Fibroblast of peridontal ligament (primary cell): ENCODE measurements at regions not wholly inside any gene's neighbourhood (a gene's known extent, or its start where the extent isn't known, plus 50 kb on each side); places are given as distances from the start of the nearest gene placed in this dataset.

Experiments
- DNase-seq: peaks from one replicate; pipeline ENCODE4 v3.0.0-alpha.2; 2010; ENCODE audit errors: extremely low read depth

DNA sequence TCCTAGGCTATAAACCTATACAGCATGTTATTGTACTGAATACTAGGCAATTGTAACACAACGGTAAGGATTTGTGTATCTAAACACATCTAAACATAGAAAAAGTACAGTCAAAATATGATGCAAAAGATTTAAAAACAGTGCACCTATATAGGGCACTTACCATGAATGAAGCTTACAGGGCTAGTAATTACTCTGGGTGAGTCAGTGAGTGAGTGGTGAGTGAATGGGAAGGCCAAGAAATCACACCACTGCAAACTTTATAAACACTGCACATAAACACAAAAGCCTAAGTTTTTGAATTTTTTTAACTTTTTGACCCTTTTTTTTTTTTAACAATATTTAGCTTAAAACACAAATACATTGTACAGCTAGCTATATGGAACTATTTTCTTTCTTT is 204.7 kb upstream of the CTNNB1 start:
- DNase-seq, result no peak

- DNase-seq, result no peak
Measured at GRCh38 chr3:40995271-40995670, 204.0 kb upstream of the CTNNB1 start.

DNA sequence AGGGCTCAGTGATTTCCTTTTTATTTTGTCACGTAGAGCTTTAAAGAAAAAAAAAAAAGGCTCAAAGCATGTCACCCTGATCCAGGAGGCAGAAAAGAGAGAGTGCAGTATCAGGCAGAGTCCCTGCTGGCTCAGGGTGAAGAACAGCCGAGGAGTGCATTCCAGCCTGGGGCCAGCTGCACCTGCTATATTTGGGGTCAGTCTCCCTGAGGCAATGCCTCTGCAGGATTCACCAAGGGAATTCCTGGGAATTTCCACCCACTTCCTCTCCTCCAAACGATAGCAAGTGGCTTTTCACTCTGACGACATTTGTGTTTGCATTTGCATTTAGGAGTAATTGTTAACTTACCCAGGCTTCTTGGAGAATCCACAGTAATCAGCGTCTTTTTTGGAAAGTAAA is 202.9 kb upstream of the CTNNB1 start:
- no peak for DNase-seq

DNA sequence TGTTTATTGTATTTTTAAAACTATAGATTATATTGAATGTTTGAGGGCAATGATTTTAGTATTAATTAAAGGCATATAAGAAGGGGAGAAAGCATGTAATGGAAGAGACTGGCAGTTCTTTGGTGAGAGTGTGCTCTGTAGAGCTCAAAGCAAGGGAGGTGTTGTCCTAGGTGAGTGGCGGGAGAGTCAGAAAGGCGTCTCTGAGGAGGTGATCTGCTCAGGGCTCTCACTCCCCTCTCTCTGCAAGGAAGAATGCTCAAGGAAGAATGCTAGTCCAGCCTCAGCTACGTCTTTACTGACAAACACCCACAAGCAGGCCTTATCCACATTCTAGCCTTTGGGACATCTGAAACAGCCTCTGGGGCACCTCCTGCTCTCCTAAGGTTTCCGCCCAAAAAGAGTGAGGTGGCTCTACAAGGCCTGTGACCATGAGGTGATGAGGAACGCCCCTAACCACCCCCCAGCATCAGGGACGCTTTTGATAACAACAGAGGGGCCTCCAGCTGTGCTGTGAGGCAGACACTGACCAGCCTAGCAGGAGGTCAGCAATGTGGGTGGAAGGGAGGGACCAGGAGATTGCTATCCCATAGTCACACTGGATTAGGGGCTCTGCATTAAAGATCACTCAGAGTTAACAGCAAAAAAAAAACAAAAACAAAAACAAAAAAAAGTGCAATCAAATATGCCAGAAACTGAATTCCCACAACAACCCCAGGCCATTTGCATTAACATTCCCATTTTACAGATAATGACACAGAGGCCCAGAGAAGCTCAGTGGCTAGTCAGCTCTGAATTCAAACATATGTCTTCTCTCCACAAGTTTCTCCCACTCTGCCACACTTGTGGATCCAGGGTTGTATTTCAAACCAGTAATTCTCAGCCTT is 202.2 kb upstream of the CTNNB1 start:
- no peak for DNase-seq

DNA sequence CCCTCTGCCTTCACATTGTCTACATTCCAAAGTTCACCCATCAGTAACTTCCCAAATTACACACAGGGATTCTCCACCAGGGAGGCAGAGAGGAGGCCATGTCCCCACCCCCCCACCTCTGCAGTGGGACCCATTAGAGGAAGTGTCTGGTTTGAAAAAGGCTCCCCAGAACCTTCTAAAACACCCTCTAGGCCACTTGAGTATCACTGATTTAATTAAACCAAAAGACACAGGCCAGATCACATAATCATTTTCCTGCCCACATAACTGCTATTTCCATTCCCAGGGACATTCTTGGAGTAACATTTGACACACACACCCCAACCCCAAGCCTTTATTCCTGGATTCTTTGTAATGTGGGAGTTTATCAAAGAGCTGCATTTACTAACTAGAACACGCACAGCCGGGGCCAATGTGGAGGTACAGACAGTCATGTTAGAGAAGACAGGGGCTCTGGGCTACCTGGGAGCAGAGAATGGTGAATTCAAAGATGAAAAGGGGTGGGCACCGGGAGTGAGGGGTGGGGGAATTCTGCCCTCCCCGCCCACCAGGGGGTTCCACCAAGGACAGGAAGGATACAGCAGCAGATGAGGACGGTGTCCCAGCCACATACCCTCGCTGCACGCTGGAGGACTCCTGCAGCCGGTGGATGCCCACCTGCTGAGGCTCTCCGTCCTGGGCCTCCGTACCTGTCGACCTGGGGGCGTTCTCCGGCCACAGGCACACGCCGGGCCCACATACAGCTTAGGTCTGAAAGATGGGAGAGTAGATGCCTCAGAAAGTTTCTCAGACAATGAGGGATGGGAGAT is 201.4 kb upstream of the CTNNB1 start:
- DNase-seq, result no peak

GRCh38 chr3:40999682-41000081 is 199.6 kb upstream of the CTNNB1 start:
- no peak for DNase-seq

DNA sequence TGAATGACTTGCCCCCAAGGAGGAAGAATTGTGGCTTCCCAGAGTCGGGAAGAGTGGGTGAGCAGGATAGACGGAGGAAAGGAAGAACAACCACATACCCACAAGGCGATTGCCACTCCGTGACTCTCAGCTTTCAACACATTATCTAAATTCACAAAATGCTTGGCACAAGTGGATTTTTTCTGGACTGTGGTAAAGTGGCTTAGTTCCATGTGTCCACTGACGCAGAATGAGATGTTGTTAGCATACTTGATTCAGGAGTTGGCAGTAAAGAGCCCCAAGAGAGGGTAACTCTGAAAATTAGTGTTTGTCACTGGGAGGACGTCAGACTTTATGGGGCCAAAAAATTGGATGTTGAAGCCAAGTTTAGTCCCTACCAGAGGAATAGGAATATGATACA is 198.8 kb upstream of the CTNNB1 start:
- DNase-seq, result peak; percentile 22

DNA sequence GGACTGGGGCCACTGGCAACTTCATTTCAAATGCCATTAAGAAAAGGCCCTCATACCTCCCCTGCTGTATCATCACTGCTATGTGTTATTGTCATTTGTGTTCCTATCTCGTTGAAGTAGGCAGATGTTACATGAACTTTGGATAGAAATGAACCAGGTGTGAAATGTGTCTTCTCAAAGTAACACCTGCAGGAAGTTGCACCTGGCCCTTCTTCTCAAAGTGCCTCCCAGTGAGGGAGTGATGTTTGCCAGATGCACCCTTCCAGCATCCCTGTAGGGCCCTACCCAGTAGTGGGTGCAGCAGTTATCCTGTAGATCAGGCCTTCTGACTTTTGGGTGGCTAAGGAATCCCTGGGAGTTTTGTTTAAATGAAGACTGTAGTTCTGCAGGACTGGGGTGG is 197.7 kb upstream of the CTNNB1 start:
- DNase-seq, result no peak

DNA sequence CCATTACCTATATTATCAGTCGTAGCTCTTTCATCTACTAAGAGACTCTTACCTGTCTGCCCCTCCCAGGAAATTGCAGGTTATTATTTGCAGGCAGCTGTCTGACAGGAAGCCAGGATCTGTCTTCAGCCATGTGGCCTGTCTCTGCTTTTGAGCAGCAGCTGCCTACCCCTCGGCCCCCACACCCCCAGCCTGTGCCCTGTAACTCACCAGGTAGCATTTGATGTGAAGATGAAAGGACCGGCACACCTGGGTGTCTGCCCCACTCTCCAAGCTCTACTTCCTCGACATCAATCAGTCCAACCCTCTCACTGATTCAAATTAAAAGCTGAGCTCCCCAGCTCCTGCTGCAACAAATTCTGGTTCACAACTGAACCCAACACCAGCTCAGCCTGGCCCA is 197.2 kb upstream of the CTNNB1 start:
- no peak for DNase-seq

- no peak for DNase-seq
Measured at GRCh38 chr3:41007399-41007798, 191.9 kb upstream of the CTNNB1 start.

- no peak for DNase-seq
Measured at GRCh38 chr3:41011854-41012253, 187.5 kb upstream of the CTNNB1 start.

DNA sequence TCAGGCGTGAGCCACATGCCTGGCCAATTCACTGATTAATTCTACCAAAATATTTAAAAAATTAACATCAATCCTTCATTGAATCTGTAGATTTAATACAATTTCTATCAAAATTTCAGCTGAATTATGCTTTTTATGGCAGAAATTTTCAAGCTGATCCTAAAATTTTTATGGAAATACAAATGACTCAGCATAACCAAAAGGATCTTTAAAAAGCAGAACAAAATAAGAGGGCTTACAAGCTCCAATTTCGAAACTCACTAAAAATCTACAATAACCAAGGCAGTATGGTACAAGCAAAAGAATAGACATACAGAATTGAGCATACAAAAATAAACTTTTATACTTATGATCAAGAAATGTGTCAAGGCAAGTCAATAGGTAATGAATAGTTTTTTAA is 180.4 kb upstream of the CTNNB1 start:
- no peak for DNase-seq

GRCh38 chr3:41024031-41024836 is 175.1 kb upstream of the CTNNB1 start:
- no peak for DNase-seq

DNA sequence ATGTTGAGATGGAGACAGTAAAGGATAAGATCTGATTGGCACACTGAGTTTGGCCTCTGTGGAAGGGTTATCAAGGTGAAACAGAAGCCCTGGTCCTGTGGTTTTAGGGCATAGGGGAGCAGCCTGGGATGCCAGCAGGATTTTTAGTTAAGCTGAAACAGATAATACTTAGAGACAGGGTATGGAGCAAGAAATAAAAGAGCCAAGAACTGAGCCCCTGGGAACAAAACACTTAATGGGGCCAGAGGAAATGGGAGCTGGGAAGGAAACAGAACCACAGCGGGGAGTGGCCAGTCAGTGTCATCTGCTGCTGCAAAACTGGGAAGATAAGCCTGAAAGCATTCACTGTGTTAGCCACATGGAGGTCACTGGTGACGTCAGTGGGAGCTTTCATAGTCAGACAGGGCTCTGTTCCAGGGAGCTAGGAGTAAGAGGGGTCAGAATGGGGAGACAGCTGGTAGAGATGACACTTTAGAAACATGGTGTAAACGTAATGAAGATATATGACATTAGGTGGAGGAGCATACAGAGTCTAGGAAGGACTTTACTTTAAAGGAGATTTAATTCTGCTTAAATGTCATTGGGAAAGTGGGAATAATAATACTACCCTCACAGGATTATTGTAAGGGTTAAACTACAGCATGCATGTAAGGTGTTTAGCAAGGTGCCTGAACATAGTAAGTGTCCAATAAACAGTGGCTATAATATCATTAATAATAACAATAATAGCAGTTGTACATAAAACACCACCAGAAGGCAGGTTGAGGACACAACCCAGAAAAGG is 172.7 kb upstream of the CTNNB1 start:
- peak; percentile 4 for DNase-seq

- DNase-seq, result no peak
Measured at GRCh38 chr3:41029356-41029755, 169.9 kb upstream of the CTNNB1 start.

- no peak for DNase-seq
Measured at GRCh38 chr3:41030220-41030619, 169.1 kb upstream of the CTNNB1 start.

DNA sequence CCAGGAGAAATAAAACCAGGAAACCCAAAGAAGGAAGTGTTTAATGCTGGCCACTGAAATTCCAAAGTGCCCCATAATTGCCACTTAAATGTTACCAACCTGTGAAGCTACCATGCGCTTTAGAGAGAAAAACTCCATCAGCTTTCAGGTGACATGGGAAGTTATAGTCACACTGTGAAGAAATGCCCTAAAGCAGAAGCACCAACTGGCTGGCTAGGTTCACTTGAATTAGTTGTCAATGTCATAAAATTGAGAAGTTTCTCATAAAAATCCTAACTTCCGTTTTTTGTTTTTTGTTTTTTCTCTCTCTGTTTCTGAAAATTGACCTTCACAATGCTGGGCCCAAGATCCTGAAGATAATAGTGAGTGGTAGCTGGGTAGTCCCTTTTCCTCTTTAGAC is 167.9 kb upstream of the CTNNB1 start:
- no peak for DNase-seq

DNA sequence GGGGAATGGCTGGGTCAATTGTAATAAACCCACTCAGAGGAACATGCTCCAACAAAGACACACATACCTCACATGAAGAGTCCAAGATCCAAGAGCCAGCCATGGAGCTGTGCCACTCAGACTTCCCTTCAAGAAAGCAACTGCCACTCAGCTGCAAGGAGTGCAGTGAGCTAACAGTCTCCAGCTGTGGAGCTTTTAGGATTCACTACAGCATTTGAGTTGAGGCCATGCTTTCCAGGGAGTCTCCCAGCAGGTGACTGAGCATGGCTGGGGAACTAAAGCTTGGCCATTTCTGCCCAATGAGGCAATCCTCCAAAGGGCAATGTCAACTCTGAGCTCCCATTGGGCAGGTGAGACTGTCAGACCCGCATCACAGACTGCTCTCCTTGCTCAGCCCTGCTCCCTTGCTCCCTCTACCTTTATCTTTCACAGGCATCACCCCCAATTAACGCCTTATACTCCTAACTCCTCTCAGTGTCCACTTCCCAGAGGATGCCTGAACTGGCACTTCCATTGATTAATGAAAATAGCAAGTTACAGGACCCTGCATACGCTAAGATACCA is 165.3 kb upstream of the CTNNB1 start:
- no peak for DNase-seq

- no peak for DNase-seq
Measured at GRCh38 chr3:41035456-41036022, 163.8 kb upstream of the CTNNB1 start.

DNA sequence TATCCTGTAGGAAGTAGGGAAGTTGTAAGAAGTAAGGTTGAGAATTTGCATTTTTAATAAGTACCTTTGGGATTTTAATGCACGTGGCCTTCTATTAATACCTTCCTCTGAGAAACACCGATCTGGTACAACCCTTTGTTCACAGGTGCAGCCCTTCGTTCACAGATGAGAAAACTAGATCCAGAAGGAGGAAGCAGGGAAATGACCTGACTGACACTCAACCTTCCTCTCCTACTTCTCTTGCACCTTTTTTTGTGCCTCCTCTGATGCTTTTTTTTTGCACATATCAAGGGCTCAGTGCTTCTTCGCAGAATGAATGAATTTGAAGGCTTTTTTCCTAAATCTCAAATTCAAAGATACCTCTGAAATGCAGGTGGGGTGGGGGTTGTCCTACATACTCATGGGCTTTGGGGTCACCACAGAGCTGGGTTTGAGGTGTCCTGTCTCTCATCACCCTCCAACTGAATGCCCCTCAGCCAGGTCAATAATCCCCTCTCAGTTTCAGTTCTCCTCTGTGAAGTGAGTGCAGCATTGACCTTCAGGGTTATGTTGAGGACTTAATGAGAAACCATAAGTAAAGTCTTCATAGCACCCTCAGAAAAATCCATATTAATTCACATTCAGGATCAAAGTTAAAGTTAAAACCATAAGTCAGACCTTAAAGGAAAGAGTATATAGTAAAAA is 161.5 kb upstream of the CTNNB1 start:
- DNase-seq, result no peak
